ENCODE measurements at regions not wholly inside any gene's neighbourhood (a gene's known extent, or its start where the extent isn't known, plus 50 kb on each side); places are given as distances from the start of the nearest gene placed in this dataset.

DNA sequence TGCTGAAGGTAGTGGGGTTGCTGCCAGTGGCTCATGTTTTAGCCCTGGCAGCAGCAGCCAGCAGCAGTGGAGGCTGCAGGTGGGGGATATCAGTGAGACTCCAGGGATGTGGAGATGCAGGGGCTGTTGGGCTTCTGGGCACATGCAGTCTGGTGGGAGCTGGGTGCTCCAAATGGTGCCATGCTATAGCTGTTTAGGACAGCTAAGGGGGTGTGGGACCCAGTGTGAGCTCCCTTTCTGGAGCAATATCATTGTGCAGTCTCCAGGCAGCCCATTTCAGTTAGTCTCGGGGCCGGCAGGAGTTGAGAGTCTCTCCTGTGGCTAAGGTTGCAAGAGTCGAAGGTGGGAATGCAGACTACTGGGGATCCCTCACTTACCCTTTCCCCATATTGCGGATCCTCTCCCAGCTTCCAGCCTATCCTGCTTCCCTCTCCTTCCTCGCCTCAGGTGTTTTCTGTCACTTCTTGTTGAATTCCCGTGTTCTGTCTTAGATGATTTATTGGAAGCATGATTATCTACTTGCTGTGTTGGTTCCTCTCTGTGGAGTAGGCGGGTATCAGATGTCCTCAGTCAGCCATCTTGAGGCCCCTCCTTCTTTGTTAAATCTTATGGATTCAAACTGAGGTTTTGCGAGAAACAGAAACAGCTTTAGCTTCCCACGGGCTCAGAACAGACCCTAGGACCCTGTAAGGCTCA is 112.0 kb downstream of the FAM43A start:
- no peak for DNase-seq (ENCODE audit: low spot score)
- ATAC-seq, result no peak
- intact Hi-C loops (cut with DNase I), result no loop called here

DNA sequence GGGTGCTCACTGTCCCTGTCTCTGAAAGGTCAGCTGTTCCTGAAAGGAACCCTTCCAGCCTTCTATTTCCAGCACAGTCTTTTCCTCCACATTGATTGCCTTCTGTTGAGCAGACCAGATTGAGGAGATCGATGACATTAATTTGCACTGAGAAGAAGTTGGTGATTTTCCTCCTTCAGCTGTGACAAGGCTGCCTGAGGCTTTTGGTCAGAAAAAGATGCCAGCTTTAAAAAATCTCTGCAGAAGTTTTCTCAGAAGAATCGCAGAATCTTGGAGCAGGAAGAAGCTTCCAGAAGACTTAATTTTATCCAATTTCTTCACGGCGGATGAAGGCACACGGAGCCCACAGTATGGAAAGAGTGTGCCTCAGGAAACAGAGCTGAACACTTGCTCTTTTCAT is 112.8 kb downstream of the FAM43A start:
- ATAC-seq (no peak), DNase-seq (ENCODE audit: low spot score) (no peak)
- intact Hi-C loops (cut with DNase I), result no loop called here

DNA sequence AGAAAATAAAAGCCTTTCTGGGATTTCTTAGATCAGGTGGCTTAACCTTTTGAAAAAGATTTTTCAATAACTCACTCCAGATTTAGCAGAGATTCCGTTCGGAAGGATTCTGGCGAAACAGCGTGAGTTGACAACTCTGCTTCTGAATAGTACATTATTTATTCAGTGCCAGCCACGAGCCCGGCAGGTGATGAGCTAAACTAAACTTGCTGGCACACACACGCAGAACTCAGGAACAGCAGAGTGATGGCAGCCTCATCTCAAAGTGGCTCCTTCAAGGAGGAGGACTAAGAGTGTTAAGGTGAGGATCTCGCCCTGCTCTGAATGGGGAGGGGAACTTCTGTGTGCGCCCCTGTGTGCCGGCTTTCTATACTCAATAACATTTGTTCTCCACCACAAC is 114.3 kb downstream of the FAM43A start:
- intact Hi-C loops (cut with DNase I), result no loop called here
- ATAC-seq (no peak), DNase-seq (ENCODE audit: low spot score) (no peak)

DNA sequence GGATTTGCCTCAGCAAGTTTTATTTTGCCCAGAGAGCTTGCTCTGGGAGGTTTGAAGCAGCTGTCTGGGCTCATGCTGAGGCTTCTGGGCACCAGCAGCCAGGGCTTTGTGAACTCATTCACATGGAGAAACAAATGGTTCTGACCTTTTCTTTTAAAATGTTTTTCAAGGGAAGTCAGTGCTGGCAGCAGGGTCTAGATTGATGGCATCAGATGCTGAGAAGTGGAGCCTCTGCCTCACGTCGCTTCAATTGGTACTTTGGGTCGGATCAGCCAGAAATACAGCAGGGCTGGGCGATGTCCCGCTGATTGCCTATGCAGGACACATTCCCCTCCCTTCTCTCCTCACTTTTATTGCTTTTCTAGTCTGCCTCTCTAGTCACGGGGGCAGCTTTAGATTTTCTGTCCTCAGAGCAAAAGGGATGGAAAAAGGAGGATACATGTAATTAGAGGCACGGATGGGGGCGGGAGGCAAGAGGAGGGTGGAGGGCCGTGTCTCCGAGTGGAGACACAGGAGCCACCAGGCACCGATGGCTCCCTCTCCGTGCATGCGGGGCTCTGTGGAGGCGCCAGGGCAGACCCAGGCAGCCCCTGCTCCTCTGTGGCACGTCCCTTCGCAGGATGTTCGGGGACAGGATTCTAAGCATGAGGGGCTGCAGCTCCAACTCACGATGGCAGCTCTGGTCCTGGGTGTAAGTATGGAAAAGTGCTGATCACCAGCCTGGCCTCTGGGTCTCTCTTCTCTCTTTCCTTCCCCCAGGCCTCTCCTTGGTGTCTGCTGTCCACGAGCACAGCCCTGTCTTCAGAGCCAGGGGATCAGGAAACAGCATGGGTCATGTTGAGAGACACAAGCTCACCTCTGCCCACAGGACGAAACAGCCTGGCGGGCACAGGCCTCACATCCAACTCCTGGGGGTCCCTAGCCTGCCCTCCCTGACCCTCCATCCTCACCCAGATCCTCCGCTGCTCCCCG is 116.1 kb downstream of the FAM43A start:
- DNase-seq (ENCODE audit: low spot score) (no peak), ATAC-seq (no peak)
- intact Hi-C loops (cut with DNase I), result loop anchor here (2.0 kb wide), 1 partner anchor 23 kb away; no protein-coding TSS in a partner anchor

DNA sequence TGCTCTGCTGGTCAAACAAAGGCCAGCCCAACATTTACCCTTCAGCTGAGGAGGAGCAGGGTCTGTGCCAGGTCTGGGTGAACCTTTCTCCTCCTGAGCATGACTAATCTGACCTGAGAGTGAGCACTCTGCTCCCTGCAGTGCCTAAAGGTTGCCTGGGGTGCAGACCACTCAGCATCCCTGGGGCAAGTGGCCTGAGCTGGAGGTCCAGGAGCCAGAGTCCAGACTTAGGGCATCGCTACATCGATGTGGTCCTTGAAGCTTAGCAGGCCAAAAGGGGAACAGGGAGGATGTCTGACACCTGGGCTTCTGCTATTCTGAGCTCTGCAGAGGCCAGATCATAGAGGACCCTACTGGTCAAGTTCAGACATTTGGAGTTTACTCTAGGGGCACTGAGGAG is 119.1 kb downstream of the FAM43A start:
- intact Hi-C loops (cut with DNase I), result no loop called here
- ATAC-seq, result no peak
- DNase-seq (ENCODE audit: low spot score), result no peak

DNA sequence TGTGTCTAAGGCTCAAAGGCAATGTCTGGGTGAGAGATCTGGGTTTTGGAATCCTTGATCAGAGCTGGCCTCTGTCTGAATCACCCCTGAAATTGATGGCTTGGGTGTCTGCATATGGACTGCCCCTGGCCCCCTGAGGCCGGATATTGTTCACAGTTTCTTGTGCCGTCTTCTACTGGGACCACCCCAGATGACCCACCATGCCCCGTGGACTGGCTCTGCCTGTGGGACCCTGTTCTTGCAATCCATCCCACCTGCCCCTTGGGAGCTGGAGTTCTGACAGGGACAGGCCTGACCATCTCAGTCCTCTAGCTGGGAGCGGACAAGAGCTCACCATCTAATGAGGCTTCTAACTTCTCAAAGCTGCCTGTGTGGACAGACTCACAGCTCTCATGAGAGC is 119.9 kb downstream of the FAM43A start:
- DNase-seq (ENCODE audit: low spot score), result no peak
- intact Hi-C loops (cut with DNase I), result no loop called here
- no peak for ATAC-seq

DNA sequence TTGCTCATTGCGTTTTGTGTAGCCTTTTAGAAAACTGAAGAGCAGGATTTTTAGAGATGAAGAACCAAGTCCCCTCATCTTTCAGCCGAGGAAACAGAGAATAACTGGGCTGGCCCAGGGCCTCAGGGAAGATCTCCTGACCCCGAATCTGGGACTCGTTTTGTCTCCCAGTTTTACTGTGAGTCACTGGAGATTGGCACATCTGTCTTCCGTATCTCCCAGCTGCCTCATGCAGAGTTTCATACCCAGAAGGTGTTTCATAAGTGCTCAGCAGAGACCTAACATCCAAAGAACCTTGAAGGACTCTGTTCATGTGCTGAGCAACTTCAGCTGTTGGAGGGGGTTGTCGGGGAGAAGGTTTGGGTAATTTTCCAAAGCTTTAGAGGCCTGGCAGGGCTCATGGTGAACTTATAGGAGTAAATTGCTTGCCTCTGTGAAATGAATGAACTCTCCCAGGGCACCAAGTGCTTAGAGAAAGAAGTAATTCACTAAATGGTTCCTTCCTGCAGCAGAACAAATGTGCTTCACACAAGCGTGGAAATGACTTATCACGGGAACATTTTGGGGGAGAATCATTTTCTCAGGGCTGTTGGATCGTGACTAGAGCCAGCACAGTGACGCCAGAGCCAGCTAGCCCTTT is 121.4 kb downstream of the FAM43A start:
- intact Hi-C loops (cut with DNase I), result no loop called here
- DNase-seq (ENCODE audit: low spot score) (no peak), ATAC-seq (no peak)

DNA sequence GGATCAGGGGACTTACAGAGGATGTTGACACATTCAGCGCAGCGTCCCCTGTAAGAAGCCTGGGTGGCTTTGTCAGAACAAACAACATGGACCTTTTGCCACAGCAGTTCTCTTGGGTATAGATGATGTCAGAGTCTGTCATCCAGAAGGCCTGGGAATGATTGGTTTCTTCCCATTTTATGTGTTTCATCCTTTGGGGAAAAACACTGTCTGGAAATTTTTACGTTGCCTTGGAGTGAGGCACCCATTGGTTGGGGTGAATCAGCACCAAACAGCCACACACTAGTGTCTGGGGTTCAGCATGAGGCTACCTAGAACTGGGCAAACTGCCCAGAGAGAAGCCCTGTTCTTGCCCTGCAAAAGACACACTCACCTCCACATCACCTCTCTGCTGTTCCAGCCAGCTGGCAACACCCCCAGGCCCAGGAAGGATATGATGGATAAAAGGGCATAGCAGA is 123.0 kb downstream of the FAM43A start:
- DNase-seq (ENCODE audit: low spot score) (no peak), ATAC-seq (no peak)
- intact Hi-C loops (cut with DNase I), result no loop called here

DNA sequence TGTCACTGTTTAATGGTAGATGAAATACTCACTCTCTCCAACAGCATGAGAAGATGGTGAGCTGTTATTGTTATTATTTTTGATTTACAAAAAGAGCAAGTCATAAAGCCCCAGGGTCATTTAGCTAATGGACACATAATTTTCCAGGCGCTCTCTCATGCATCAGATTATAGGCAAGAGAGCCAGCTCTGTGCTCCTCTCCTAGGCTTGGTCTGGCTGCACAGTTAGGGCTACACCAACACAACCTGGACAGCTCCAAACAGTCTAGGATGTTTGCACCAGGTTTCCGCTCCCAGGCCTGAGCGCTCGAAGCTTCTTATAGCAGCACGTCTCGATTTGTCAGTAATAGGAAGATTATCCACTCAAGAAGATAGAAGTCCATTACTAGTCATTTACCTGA is 123.7 kb downstream of the FAM43A start:
- ATAC-seq, result no peak
- no peak for DNase-seq (ENCODE audit: low spot score)
- intact Hi-C loops (cut with DNase I), result no loop called here

DNA sequence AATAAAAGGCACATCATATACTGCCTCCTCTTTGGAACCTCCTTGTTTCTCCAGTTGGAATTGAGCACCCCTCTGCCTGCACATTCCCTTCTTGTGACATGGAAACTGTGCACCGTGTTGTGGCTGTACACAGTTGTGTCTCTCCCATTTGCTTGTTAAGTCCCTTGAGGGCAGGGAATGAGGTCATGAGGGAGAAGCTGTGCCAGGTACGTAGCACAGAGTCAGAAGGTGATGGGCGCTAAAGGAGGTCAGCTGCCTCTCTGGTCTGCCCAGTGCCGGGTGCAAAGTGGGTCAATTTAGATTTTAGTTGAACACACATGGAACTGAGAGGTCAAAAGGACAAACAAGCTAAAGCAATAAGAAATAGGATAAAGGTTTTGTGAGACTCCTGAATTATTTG is 124.4 kb downstream of the FAM43A start:
- DNase-seq (ENCODE audit: low spot score), result no peak
- ATAC-seq, result no peak
- intact Hi-C loops (cut with DNase I), result no loop called here

DNA sequence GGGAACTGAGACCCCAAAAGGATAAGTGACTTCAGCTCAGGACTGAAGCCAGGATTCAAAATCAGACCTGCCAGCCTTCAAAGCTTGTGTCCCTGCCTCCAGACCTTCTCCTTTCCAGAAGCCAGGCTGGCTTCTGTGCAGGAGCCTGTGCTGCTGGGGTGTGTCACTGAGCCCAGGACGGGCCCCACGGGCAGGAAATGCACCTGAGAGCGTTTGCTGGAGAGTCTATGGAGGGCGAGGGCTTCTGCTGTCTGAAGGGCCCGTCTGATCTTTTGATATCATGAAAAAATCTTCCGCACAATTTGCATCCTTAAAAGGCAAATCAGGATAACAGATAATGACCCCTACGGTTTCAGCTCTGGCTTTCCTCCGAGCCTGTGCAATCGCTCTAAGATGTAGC is 125.4 kb downstream of the FAM43A start:
- DNase-seq (ENCODE audit: low spot score), result no peak
- intact Hi-C loops (cut with DNase I), result no loop called here
- no peak for ATAC-seq

DNA sequence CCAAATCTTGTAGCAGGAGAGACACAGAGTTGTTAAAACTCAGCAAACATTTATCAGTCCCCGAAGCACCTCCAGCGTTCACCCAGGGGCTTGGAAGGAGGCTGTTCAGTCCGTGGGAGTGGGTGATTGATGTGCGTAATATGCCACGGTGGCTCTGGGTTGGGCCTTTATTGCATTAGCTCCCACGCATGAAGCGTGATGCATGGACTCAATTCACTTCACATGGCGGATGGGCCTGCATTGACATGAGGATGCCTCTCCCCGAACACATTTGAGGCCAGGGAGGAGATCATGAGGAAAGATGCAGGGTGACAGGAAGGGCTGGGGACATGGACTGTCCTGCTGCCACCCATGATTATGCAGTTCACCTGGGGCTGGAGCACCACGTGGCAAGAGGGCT is 126.5 kb downstream of the FAM43A start:
- intact Hi-C loops (cut with DNase I), result no loop called here
- ATAC-seq (no peak), DNase-seq (ENCODE audit: low spot score) (no peak)

DNA sequence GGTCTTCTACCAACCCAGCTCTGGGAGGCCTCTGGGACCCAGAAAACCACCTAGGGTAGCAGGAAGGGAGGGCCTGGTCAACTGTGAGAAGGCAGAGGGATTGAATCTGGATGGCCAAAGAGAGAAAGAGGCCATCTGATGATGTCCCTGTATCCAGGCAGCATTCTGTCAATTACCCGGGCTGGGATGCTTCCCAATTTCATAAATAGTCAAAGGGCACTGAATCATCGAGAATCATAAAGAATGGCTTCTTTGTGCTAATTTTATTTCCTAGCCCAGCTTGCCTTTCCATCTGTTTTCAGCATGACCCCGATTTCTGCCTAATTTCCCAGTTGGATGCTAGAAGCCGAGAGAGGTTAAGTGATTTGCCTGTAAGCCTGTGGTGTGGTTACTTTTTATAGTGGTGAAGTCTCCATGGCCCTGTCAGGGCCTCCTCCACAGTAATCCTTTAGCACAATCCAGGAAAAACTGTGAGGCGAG is 129.2 kb downstream of the FAM43A start:
- DNase-seq (ENCODE audit: low spot score) (no peak), ATAC-seq (peak; percentile 95)

DNA sequence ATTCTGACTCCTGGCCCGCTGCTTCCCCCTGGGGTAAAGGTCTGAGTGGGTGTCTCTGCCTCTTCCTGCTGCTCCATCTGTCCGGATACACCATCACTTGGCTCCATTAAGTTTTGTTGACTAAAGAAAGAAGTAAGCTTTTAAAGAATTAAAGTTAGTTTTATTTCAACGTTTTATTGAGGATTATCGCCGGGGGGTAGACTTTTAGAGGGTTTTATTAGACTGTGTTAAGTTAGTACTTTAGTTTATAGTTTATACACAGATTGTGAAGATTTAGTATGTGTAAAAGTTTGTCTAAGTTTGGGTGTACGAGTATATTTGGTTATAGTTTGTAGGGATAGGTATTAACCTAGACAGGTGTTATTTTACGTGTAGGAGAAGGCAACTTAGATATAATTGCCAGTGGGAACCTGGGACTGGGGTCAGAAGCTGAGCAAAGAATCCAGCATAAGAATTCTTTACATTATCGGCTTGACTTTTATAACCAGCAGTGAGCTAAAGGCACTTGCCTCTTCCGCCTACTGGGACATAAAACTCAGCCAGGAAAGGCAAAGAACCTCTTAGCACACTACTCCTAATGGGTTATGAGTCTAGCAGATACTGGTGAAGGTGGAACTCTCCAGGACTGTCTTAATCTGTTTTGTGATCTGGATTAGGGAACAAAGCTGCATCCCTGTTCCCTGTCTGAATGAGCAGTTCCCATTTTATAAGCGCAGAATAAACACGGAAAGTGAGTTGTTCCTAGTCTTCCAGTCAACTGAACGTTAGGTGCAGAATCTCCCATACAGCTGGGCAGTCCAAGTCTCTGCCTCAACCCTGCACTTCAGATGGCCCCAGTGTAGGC is 131.3 kb downstream of the FAM43A start:
- ATAC-seq (no peak), DNase-seq (ENCODE audit: low spot score) (no peak)
- intact Hi-C loops (cut with DNase I), result no loop called here

More for the DNA sequence above, 129.2 kb downstream of the FAM43A start:
- intact Hi-C loops (cut with DNase I), result no loop called here

DNA sequence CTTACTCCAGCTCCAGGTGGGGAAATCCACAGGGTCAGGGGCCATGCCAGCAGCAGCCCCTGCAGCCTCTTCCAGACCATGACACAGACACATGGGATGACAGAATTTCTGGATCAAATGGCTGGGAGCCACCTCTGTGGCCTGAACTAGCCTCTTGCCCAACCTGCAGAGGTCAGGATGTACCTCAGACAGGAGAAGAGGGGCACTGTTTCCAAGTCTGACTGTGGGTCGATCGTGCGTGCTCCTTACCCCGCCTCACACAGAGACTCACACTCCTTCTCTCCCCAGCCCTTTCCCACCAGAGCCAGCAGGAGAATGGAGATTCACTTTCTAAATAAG is 131.9 kb downstream of the FAM43A start:
- DNase-seq (ENCODE audit: low spot score) (no peak), ATAC-seq (no peak)
- intact Hi-C loops (cut with DNase I), result no loop called here

DNA sequence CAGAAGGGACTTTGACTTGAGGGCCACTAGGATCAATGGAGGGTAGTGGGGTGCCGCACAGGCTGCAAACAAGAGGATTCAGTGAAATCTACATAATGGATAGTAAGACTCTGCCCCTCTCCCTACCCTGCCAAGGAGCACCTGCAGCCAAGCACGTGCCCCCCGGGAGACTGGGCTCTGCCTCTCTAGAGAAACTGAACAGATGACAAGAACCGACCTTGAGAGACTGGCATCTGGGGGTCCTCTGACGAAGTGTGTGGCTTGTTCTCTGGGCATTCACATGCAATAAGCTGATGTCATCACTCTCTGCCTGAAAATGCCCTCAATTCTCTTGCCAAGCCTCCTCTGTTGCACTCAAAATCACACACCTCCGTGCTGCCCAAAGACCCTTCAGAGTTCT is 132.3 kb downstream of the FAM43A start:
- ATAC-seq (no peak), DNase-seq (ENCODE audit: low spot score) (no peak)
- intact Hi-C loops (cut with DNase I), result no loop called here

DNA sequence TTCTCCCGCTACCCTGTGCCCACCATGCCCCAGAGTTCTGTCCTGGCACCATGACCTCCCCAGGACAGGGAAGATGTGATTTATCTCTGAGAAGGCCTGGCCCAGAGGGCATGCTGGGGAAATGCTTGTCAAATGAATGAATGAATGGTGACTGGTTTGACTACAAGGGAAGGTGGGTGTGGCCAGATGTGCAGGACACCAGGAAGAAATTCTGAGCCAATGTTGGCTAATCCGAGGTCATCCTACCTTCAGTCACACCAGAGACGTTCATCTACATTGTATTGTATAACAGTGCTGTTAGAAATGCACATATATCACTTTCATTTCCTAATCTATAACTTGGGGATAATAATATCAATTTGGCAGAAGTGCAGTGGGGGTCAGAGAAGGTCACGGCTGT is 138.4 kb downstream of the FAM43A start:
- DNase-seq (ENCODE audit: low spot score) (no peak), ATAC-seq (no peak)
- intact Hi-C loops (cut with DNase I), result no loop called here

DNA sequence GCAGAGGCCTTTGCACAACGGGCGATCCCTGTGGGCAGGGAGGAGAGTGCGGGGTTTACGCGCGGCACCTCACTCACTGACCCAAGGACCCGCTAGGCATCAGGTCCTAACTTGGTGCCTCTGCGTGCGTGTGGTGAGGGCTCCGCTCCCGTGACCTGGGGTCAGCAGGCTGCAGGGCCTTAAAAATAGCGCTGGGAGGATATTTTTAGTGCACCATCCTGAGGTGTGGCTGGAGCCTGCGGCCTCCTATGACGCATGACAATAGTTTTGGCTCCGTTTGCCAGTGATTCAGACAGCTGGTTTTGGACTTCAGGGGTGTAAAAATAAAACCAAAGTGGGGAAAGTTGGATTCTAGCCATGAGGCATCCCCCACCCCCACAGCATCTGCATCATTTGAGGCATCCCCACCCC is 139.0 kb downstream of the FAM43A start:
- ATAC-seq, result peak; percentile 75
- intact Hi-C loops (cut with DNase I), result no loop called here

DNA sequence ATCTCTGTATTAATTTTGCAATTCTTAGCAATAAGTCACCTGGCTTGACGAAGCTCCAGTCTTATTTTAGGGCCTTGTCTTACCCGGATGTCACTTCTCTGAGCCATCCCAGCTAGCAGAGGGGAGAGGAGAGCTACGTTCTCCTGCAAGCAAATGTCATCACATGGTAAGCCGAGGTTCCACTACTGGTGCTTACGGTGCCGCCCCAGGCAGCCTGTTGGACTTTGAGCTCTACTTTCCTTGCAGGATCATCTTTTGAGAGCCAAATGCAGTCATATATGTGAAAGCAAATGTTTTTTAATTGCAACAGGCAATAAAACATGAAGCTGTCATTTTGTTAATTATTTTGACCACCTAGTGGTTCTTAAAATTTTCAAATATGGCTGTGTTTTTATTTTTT is 140.9 kb downstream of the FAM43A start:
- DNase-seq (ENCODE audit: low spot score) (no peak), ATAC-seq (no peak)
- intact Hi-C loops (cut with DNase I), result no loop called here

More for the DNA sequence above, 139.0 kb downstream of the FAM43A start:
- DNase-seq (ENCODE audit: low spot score), result no peak
